ENCODE measurements at regions not wholly inside any gene's neighbourhood (a gene's known extent, or its start where the extent isn't known, plus 50 kb on each side); places are given as distances from the start of the nearest gene placed in this dataset.

- TF ChIP-seq JUN (IDR thresholded peaks at IDR 0.05; ENCODE audit: borderline replicate concordance, insufficient read depth, insufficient read length, low read depth) (no peak), GATA2 (IDR thresholded peaks at IDR 0.05; ENCODE audit: insufficient read depth, insufficient read length, low read depth, low read length) (no peak), EZH2 (IDR thresholded peaks at IDR 0.05; ENCODE audit: borderline replicate concordance, low read depth, low read length, severe bottlenecking) (no peak), POLR2AphosphoS5 (IDR thresholded peaks at IDR 0.05; ENCODE audit: insufficient read depth, low read depth, low read length) (no peak), MYC (IDR thresholded peaks at IDR 0.05; ENCODE audit: low read depth, low read length) (no peak), FOS (IDR thresholded peaks at IDR 0.05; ENCODE audit: borderline replicate concordance, insufficient read depth, low read length) (no peak), POLR2A (IDR thresholded peaks at IDR 0.05; ENCODE audit: low read depth, low read length) (no peak)
- TF ChIP-seq, protein P1, sequence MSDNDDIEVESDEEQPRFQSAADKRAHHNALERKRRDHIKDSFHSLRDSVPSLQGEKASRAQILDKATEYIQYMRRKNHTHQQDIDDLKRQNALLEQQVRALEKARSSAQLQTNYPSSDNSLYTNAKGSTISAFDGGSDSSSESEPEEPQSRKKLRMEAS (IDR thresholded peaks at IDR 0.05; ENCODE audit: insufficient read depth, insufficient read length): no peak
- TF ChIP-seq, protein P2, sequence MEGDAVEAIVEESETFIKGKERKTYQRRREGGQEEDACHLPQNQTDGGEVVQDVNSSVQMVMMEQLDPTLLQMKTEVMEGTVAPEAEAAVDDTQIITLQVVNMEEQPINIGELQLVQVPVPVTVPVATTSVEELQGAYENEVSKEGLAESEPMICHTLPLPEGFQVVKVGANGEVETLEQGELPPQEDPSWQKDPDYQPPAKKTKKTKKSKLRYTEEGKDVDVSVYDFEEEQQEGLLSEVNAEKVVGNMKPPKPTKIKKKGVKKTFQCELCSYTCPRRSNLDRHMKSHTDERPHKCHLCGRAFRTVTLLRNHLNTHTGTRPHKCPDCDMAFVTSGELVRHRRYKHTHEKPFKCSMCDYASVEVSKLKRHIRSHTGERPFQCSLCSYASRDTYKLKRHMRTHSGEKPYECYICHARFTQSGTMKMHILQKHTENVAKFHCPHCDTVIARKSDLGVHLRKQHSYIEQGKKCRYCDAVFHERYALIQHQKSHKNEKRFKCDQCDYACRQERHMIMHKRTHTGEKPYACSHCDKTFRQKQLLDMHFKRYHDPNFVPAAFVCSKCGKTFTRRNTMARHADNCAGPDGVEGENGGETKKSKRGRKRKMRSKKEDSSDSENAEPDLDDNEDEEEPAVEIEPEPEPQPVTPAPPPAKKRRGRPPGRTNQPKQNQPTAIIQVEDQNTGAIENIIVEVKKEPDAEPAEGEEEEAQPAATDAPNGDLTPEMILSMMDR (IDR thresholded peaks at IDR 0.05; ENCODE audit: extremely low read depth in 1 of 2, insufficient read depth in 1 of 2, low read depth in 1 of 2, low read length in 2 of 2): no peak
- H3K9me1 ChIP-seq (replicated peaks; ENCODE audit: control insufficient read depth, extremely low read depth, insufficient read depth, low read length): no peaks in the 10 kb centered on the region
- DNase-seq (ENCODE audit: low read depth, low spot score): no peak
- CTCF ChIA-PET: no interaction called here
- no peaks in the 10 kb centered on the region for H3K4me1 ChIP-seq (ENCODE audit: control insufficient read depth, extremely low read depth, insufficient read depth, low read length)
- H3K36me3 ChIP-seq (ENCODE audit: control insufficient read depth in 2 of 2, extremely low read depth in 1 of 2, insufficient read depth in 2 of 2, low read length in 2 of 2): no peaks in the 10 kb centered on the region
- H3K79me2 ChIP-seq (ENCODE audit: control insufficient read depth, insufficient read depth, low read length): no peaks in the 10 kb centered on the region
- dilution Hi-C loops (cut with MboI; ENCODE audit: extremely low pct_ligation_motif_present, low sequenced_read_pairs) (no loop called here), intact Hi-C loops (cut with micrococcal nuclease) (no loop called here)
- no peak overlapping the region for H3K9ac ChIP-seq (replicated peaks; ENCODE audit: extremely low read depth, insufficient read depth, low read length)
- H3K27me3 ChIP-seq (ENCODE audit: control insufficient read depth in 2 of 2, insufficient read depth in 2 of 2, low read length in 2 of 2): no peaks in the 10 kb centered on the region
- no peak overlapping the region for H3K4me3 ChIP-seq (replicated peaks in 1 of 3; ENCODE audit: insufficient read depth in 1 of 3, low read depth in 1 of 3, low read length in 3 of 3)
- H3K27ac ChIP-seq (ENCODE audit: insufficient read depth, low read depth, low read length): no peak overlapping the region
- FAIRE-seq: no peak
- no peak overlapping the region for H3K4me2 ChIP-seq (ENCODE audit: insufficient read depth, low read length)
- no peaks in the 10 kb centered on the region for H4K20me1 ChIP-seq (replicated peaks; ENCODE audit: control insufficient read depth, extremely low read depth, insufficient read depth, low read length)
- POLR2A ChIA-PET: no interaction called here
- H3K9me3 ChIP-seq (replicated peaks; ENCODE audit: control insufficient read depth, insufficient read depth, low read length): no peaks in the 10 kb centered on the region
- H2AFZ ChIP-seq (ENCODE audit: low read depth, low read length): no peak overlapping the region
- no TSS peak for BruUV-seq (replicated peaks)
Measured at GRCh38 chr1:165053351-165053750, 303.2 kb downstream of the LMX1A start.

All from endothelial cell of umbilical vein (primary cell).